ENCODE measurements at regions not wholly inside any gene's neighbourhood (a gene's known extent, or its start where the extent isn't known, plus 50 kb on each side); places are given as distances from the start of the nearest gene placed in this dataset.

DNA sequence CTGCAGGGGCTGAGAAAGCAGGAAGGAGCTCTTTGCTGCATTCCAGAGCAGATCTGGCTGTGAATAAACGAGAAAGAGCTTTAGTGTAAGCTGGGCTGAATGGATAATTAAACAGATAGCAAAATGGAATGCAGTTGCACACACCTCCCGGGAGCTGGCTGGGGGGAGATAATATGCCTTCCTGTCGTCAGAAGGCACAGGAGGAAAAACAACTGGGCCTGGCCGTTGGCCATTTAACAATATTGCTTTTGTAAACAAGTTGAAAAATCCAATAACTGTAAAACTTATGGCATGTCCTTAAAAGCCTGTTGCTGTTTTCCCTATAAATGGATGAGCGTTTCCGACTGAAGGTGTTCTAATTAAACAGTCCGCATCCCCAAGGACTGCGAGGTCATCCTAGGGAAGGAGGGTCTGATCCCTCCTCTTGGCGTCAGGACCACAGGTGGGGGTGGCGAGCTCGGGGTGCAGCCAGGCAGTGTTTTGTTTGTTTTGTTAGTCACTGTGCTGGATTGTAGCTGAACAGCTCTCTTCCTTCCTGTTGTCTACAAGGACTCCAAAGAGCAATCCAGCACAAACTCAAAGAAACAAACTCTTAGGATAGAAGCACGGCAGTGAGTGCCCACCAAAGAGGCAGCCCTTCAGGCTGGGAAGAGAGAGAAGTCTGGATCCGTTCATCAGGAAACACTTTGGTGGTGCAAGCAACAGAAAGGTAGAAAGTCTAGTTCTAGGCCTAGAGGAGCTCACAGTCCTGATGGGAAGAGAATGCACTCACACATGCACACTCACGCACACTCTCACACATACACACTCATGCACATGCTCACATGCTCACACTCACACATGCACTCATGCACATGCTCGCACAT, 133.4 kb upstream of the SMAD3 start:
- DNase-seq (ENCODE audit: low read depth, low spot score): peak; percentile 46

DNA sequence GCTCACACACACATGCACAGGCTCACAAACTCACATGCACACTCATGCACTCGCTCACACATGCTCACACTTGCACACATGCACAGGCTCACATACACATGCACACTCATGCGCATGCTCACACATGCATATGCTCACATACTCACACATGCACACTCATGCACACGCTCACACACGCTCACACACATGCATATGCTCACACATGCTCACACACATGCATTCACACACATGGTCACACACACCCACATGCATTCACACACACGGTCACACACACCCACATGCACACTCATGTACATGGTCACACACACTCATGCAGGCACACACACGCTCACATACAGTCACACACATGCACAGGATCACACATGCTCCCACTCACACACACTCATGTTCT, 132.8 kb upstream of the SMAD3 start:
- DNase-seq (ENCODE audit: low read depth, low spot score): no peak

DNA sequence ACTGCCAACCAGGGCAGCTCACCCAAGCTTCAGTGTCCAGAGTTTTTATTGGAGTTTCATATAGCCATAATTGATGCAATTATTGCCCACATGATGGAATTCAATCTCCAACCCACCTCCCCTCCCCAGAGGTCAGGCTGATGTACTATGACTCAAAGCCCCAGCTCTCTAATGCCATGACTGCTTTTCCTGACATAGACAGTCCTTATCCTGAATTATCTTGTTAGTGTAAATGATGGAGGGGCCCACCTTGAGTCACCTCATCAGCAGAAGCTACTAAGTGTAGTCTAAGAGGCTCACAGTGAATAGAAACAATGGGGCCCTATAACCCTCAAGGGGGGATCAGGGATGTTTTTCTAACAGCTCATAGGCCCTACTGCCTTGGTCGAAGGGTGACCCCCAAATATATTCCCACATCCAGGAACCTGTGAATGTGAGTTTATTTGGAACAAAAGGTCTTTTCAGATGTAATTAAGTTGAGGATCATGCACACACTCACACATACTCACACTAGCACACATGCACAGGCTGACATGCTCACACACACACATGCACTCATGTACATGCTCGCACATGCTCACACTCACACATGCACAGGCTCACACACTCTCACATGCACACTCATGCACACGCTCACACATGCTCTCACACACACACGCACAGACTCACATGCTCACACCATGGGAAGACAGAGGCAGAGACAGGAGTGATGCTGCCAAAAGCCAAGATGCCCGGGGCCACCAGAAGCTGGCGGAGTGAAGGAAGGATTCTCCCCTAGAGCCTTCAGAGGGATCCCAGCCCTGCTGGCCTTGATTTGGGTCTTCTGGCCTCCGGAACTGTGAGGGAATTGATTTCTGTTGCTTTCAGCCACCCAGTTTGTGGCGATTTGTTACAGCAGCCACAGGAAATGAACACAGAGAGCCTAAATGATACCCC, 131.2 kb upstream of the SMAD3 start:
- no peak for DNase-seq (ENCODE audit: low read depth, low spot score)

DNA sequence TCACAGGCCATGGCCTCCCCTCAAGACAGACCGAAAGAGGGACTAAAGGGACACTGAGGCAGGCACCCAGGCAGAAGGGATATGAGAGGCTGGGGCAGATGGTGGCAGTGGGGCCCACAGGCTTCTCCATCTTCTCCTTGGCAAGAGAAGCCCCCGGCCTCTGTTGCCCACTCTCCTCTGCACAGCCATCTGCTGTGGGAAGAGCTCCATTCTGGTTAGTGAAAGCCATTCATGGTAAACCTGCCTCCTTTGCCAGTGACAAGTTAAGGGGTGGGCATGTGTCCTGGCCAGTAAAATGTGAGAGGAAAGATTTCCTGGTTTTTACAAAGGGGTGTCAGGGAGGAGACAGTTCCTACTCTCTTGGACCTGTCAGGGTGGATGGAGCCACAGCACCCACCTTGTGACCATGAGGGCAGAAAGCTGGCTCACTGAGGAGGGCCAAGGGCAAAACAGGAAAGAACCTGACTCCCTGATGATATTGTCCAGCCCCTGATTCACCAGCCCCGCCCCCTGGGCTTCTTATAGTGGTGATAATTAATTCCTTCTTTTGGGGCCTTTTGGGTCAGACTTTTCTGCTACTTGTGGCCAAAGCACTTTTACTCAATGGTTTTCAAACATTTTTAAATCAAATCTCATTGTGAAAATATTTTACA, 130.4 kb upstream of the SMAD3 start:
- no peak for DNase-seq (ENCODE audit: low read depth, low spot score)

DNA sequence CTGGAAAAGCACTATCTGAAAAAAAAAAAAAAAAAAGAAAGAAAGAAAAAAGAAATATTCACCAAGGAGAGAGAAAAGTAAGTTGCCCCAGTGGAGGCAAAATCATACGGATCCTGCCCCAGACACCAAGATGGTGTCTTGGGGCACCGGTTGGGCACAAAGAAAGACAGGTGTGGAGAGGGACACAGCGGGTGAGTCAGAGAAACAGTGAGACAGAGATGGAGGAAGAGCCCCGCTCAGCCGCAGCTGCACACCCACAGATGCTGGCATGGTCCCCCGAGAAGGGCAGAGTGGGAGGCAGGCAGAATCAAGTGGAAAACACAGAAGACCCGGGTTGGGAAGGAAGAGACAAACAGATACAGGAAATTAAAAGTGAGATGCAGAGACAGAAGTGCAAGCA, 129.7 kb upstream of the SMAD3 start:
- DNase-seq (ENCODE audit: low read depth, low spot score): no peak

DNA sequence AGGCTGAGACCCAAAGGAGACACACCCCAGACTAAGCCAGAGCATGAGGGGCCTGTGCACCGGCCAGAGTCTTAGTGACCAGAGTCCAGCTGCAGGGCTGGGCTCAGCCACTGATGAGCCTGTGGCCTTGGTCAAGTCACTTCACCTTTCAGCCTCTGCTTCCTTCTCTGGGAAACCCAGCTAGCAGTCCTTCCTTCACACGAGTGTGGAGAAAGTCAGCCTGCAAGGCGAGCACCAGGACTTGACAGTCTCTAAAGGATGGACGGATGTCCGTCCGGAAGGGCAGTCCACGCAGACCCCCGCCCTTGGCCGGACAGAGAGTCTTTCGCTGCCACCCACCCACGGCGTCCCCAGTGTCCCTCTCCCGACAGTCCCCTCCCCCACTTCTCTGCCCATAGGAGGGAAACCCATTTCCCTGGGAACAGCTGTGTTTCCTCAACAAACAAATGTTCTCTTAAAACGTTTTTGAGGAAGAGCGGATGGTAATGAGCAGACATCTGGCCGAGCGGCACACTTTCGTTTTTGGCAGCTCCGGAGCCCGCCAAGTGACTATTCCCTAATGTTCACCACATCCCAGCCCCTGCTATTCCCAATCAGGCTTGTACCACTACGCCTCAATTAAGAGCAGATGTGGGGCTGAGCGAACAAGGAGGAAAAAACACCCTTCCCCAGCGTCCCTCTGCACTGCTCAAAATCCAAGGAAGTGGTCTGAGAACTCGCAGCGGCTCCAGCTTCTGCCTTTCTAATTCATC, 129.1 kb upstream of the SMAD3 start:
- DNase-seq (ENCODE audit: low read depth, low spot score): no peak

DNA sequence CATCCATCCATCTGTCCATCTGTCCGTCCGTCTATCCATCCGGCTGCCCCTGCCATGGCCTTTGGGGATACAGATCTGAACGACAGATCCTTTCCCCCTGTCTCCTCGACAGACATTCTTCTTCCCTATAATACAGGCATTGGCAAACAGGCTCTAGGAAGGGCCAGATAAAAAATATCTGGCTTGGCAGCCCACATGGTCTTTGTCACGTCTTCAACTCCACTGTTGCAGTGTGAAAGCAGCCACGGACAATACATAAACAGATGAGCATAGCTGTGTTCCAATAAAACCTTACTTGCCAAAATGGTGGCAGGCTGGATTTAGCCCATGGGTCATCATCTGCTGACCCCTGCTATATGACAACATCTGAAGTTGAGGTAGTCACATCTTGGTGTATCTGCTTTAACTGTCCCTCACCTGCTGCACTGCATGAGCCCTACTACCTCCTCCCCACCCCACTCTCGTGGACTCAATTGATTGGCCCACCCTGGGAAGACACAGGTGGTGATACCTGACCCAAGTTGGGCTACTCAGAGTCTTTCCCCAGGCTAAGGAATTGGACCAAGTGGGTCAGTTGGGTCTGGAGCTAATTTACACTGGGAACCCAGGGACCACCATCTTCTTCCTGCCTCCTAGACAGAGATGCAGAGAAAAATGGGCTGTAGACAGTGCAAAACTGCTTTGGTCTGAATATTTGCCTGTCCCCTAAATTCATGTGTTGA, 128.4 kb upstream of the SMAD3 start:
- DNase-seq (ENCODE audit: low read depth, low spot score): no peak

DNA sequence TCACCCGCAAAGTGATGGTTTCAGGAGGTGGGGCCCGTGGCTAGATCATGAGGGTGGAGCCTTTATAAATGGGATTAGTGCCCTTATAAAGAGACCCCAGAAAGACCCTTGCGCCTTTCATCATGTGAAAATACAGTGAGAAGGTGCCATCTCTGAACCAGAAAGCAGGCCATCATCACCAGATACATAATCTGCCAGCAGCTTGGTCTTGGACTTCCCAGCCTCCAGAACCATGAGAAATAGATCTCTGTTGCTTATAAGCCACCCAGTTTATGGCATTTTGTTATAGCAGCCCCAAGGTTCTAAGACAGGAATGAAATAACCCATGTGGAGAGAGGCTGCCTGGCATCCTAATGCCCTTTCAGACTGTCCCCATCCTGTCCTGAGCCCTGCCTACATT, 127.8 kb upstream of the SMAD3 start:
- no peak for DNase-seq (ENCODE audit: low read depth, low spot score)

DNA sequence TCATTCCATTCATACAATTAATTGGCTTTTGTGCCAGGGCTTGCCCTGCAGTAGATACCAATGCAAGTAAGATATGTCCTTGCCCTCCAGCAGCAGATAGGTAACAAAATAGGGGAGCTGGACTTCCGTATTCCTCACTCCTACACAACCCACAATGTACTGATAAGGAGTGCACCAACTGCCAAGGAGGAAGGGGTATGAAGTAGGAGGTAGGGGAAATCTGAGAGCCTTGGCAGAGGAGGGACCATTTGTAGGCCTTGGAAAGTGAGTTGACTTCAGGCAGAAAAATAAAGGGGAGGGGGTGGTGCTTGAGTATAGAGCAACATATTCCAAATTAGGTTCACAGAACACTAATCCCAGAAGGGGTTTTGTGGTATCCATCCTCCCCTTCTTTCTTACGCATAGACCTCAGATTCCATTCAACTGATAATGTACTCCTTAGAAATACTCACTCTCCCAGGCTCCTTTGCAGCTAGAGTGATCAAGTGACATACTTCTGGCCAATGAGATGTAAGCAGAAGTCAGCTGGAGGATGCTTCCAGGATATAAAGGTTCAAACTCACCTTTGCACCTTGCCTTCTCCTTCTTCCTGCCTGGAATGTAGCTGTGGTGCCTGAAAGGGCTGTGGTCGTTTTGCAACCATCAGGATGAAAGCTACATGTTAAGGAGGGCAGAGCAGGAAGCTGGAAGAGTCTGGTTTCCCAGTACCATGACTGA, 127.1 kb upstream of the SMAD3 start:
- no peak for DNase-seq (ENCODE audit: low read depth, low spot score)

DNA sequence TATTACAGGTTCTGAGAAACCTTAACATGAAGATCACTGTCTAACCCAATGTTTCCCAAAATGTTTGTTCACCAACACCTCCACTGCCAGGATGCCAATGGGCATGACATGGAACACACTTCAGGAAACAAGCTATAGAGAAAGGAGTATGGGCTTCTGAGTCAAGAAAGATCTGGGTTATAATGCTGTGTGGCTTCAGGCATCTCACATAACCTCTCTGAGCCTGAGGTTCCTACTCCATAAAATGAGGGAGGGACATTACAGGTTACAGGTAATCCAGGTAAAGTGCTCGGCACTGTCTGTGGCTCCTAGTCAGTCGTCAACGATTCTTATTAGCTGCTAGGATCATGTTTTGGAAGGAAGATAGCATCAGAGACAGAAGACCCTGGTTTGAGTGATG, 126.4 kb upstream of the SMAD3 start:
- DNase-seq (ENCODE audit: low read depth, low spot score): no peak

DNA sequence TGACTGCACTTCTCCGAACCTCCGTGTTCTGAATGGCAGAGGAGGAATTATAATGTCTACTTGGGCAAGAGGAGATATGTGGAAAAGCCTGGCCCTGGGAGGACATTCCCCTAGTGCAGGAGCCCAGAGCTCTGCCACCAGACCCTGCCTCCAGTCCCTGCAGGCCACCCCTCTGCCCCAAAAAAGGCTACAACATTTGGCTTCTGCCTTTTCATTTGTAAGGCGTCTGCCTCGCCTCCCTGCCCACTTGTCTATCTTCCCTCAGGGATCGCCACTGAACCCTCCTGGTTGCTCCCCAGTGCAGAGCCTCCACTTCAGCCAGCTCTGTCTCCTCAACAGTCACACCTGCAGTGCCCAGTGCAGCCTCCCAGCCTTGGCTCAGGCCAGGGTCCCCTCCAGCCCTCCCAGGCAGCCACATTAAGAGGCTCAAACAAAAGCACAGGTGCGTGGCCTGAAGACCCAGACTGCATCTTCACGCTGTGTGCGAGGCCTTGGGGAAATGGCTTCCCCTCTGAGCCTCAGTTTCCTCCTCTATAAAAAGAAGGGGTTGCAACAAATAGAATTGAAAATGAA, 125.9 kb upstream of the SMAD3 start:
- DNase-seq (ENCODE audit: low read depth, low spot score): no peak

DNA sequence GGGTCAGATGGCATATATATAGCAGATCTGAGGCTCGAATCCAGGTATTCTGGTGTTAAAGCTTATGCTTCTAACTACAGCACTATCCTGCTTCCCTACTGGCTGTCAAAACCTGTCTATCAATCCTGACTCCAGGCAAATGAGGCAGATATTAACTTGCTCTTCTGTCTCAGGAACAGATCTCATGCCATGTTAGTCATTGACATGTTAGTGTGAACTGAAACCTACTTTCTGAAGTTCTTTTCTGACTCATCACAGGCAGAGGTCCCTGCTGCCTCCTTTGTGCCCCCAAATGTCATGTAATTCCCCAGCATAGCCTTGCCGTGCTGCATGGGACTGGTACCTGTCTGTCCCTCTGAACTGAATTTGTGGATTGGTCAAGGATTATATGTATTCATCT, 125.0 kb upstream of the SMAD3 start:
- no peak for DNase-seq (ENCODE audit: low read depth, low spot score)

DNA sequence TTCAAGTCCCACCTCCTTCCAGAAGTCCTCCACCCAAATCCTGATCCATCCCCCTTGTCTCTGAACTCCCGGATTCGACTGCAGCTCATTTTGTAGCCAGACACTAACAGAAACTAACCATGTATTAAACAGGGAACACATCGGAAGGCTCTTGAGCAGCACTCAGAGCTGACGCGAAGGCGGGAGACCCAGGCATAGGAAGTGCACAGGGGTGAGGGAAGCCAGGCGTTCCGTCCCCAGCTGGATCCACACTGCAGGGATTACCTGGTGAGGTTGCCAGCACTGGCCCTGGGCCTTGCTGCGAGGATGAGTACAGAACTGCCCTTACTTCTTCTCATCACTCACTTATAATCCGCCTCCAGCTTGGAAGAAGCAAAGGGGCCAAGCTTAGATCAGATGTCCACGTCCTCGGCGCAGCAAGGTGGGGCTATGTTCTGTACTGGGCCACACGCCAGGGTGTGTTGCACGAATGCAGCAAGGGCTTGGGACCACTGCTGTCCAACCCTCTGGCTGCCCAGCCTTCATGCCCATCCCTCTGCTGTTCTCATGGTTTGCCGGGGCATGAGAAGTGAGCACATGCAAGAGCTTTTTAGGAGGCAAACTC, 124.2 kb upstream of the SMAD3 start:
- no peak for DNase-seq (ENCODE audit: low read depth, low spot score)

DNA sequence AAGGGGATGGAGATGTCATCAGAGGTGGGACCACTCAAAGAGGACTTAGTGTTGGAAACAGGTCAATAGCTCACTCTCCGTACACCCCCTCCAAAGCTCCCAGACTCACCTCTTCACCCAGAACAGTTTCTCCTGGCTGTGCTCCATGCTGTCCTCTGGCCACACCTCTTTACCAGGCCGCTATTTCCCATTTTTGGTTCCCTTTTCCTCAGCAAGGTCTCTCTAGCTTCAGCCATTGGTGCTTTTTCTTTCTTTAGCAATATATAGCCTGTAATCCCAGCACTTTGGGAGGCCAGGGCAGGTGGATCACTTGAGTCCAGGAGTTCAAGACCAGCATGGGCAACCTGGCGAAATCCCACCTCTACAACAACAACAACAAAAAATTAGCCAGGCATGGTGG, 123.6 kb upstream of the SMAD3 start:
- no peak for DNase-seq (ENCODE audit: low read depth, low spot score)

DNA sequence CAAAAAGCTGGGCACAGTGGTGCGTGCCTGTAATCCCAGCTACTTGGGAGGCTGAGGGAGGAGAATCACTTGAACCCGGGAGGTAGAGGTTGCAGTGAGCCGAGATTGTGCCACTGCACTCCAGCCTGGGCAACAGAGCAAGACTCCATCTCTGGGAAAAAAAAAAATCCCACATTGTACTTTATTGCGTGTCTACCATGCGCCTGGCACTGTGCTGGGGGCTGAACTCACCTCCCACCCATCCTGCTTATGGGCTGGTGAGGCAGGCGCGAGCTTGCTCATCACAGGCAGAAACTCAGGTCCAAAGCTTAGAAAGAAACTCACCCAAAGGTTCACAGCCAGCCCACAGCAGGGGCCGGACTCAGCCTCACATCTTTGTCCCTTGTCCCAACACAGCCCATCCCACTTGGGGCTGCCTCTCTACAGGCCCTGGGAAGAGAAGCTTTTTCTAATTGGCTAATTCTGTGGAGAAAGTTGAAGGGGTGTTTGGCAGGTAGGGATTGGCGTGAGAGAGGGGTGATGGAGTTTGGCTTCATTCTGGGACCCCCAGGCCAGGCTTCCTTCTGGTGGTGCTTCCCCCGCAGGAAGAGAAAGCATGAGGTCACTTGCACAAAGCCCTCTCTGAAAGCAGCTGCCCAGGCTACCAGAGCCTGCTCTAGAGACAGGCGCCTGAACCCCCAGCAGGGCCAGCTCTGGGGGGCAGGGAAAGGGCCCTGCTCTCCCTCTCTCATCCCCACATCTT, 122.6 kb upstream of the SMAD3 start:
- DNase-seq (ENCODE audit: low read depth, low spot score): no peak

DNA sequence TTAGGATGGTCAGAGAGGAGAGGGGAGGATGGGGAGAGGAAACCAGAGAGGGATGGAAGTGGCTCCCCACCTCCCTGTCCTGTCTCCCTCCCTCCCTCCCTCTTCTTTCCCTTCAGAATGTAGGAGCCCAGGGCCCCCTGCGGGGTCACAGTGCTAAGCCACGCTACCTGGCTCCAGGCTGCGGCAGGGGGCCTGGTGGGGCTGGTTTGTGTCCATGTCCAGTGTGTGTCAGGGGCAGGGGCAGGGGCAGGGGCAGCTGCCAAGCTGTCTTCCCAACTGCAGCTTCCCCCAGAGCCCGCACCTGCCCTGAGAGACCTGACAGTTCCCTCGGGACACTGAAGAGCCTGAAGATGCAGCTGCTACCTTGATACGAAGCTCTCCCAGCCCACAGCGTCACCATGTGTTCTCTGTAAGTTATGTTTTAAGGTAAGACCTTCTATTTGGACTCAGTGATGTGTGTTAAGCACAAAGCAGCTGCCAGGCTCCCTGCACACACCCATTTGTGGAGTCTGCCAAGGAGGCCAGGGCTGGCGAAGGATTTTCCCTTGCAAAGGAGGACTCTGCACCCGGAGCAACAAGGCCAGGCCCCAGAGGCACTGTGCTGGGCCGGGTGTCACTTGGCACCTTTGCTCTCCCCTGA, 121.8 kb upstream of the SMAD3 start:
- no peak for DNase-seq (ENCODE audit: low read depth, low spot score)

DNA sequence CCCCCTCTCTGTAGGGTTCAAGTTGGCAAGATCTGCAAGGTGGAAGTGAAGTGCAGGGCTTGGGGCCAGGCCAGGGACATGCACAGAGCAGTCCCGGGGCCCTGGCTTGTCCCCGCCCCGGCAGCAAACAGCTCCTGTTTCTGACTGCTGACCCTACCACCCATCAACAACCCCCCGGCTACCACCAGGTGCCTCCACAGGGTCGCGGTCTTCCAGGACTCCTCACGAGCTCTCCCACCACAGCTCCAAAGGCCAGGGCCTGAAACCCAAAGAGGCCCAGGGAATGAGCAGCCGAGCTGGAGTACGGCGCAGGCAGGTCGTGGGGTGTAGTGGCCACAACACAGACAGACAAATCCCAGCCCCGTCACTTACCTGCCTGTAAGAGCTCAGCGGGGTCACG, 121.3 kb upstream of the SMAD3 start:
- DNase-seq (ENCODE audit: low read depth, low spot score): no peak

DNA sequence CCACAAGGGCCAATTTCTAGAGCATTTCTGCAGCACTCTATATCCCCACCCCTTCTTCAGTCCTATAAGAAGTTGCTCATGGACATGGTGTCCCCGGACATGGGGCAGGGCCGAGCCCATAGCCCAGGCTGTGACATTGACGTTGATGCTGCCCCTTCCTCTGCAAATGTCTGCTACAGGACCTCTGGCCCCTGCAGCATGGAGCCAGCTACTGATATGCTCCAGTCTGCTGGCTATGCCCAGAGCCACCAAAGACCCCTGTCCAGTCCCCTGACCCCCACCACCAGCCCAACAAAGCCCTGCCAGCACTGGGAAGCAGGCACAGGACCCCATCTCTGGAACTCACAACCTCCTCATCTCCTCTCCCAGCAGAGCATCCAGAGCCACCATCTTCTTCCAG, 120.1 kb upstream of the SMAD3 start:
- no peak for DNase-seq (ENCODE audit: low read depth, low spot score)

All from brain pericyte (primary cell).